IMR-90 (cell line): ENCODE measurements at regions not wholly inside any gene's neighbourhood (a gene's known extent, or its start where the extent isn't known, plus 50 kb on each side); places are given as distances from the start of the nearest gene placed in this dataset.

Experiments
- ATAC-seq: fragments of 200-7000 bp; cut with Tn5 transposase; 2 replicates; pipeline ENCODE4 v1.9.1; 2020; ENCODE audit warnings: low read depth, mild to moderate bottlenecking, moderate library complexity
- BruUV-seq: library from RNA; stranded (reverse); fragments of 400-500 nt; replicated peaks from 2 replicates; lab custom pipeline; 2021; lab: Mats Ljungman, UMichigan
- CTCF ChIA-PET: fragments of 300-600 bp; formaldehyde crosslinking; extraction: SDS; loops from one replicate; lab custom pipeline; 2021; ENCODE audit warnings: antibody characterized with exemption; lab: Yijun Ruan, JAX
- POLR2A ChIA-PET: fragments of 300-600 bp; sonication (Branson Sonifier 250); formaldehyde crosslinking; loops from one replicate; lab custom pipeline; 2022; ENCODE audit warnings: antibody characterized with exemption; ENCODE audit not compliant: unreplicated experiment; lab: Charles Lee
- DNase-seq: peaks from one replicate; pipeline ENCODE4 v3.0.0; 2013
- H2AFZ ChIP-seq: replicated peaks from 2 replicates; pipeline ENCODE3; 2013; ENCODE audit warnings: low read length, mild to moderate bottlenecking; ENCODE audit not compliant: poor library complexity
- H2AK5ac ChIP-seq: 2 replicates; pipeline ENCODE4 v1.6.1; 2013; ENCODE audit warnings: low read depth, low read length, inconsistent platforms
- H2AK9ac ChIP-seq: replicated peaks from 2 replicates; pipeline ENCODE3; 2013; ENCODE audit warnings: mild to moderate bottlenecking, low read depth, low read length, moderate library complexity; ENCODE audit not compliant: poor library complexity
- H2BK120ac ChIP-seq: 2 replicates; pipeline ENCODE4 v1.6.1; 2013; ENCODE audit warnings: low read depth, low read length, inconsistent platforms
- H2BK15ac ChIP-seq: 3 replicates; pipeline ENCODE4 v1.6.1; 2013; ENCODE audit warnings: low read depth, low read length, inconsistent platforms
- H2BK20ac ChIP-seq: 2 replicates; pipeline ENCODE4 v1.6.1; 2013; ENCODE audit warnings: low read depth, mild to moderate bottlenecking, inconsistent platforms, low read length, moderate library complexity
- H2BK5ac ChIP-seq: 2 replicates; pipeline ENCODE4 v1.6.1; 2013; ENCODE audit warnings: mild to moderate bottlenecking, low read depth, low read length, inconsistent platforms; ENCODE audit not compliant: poor library complexity, severe bottlenecking
- H3K14ac ChIP-seq: replicated peaks from 2 replicates; pipeline ENCODE4 v1.6.1; 2013; ENCODE audit warnings: low read depth, low read length, inconsistent platforms
- H3K18ac ChIP-seq: 2 replicates; pipeline ENCODE4 v1.6.1; 2013; ENCODE audit warnings: low read depth, low read length, control low read depth
- H3K23ac ChIP-seq: 2 replicates; pipeline ENCODE4 v1.6.1; 2013; ENCODE audit warnings: low read depth, low read length, inconsistent platforms
- H3K27ac ChIP-seq: 2 replicates; pipeline ENCODE4 v1.5.1; 2013; ENCODE audit warnings: mild to moderate bottlenecking, control low read depth, low read length; ENCODE audit not compliant: insufficient read depth
- H3K27me3 ChIP-seq: 2 replicates; pipeline ENCODE4 v1.6.1; 2013; ENCODE audit warnings: low read length; ENCODE audit not compliant: control insufficient read depth, insufficient read depth
- H3K36me3 ChIP-seq: 2 replicates; pipeline ENCODE4 v1.6.1; 2013; ENCODE audit warnings: low read length, mixed read lengths; ENCODE audit not compliant: control insufficient read depth, insufficient read depth
- H3K4ac ChIP-seq: 2 replicates; pipeline ENCODE4 v1.6.1; 2013; ENCODE audit warnings: low read depth, low read length, inconsistent platforms
- H3K4me1 ChIP-seq: 2 replicates; pipeline ENCODE4 v1.6.1; 2013; ENCODE audit warnings: low read length, mixed read lengths; ENCODE audit not compliant: control insufficient read depth, insufficient read depth
- H3K4me2 ChIP-seq: 2 replicates; pipeline ENCODE4 v1.6.1; 2013; ENCODE audit warnings: low read depth, mild to moderate bottlenecking, control low read depth, low read length, moderate library complexity
- H3K4me3 ChIP-seq: 2 replicates; pipeline ENCODE4 v1.5.1; 2013; ENCODE audit warnings: low read depth, mild to moderate bottlenecking, control low read depth, low read length, moderate library complexity; ENCODE audit not compliant: insufficient read depth
- H3K56ac ChIP-seq: 2 replicates; pipeline ENCODE4 v1.6.1; 2013; ENCODE audit warnings: low read length, inconsistent platforms; ENCODE audit not compliant: insufficient read depth; ENCODE audit errors: extremely low read depth
- H3K79me1 ChIP-seq, 2 experiments: 2 replicates each; pipeline ENCODE4 v1.6.1; 2013; ENCODE audit warnings: low read length in 2 of 2, inconsistent platforms in 1 of 2, low read depth in 1 of 2
- H3K9ac ChIP-seq: 2 replicates; pipeline ENCODE4 v1.6.1; 2013; ENCODE audit warnings: low read depth, low read length, control low read depth
- H3K9me1 ChIP-seq: 2 replicates; pipeline ENCODE4 v1.6.1; 2013; ENCODE audit warnings: low read length, inconsistent platforms; ENCODE audit not compliant: insufficient read depth
- H3K9me3 ChIP-seq: 2 replicates; pipeline ENCODE4 v1.6.1; 2013; ENCODE audit warnings: low read length; ENCODE audit not compliant: control insufficient read depth, insufficient read depth
- H4K20me1 ChIP-seq: 2 replicates; pipeline ENCODE4 v1.6.1; 2013; ENCODE audit warnings: low read length, inconsistent platforms; ENCODE audit not compliant: insufficient read depth
- H4K5ac ChIP-seq: 2 replicates; pipeline ENCODE4 v1.6.1; 2013; ENCODE audit warnings: mild to moderate bottlenecking, low read depth, low read length, control low read depth
- H4K8ac ChIP-seq, 2 experiments: 2 replicates each; pipeline ENCODE4 v1.6.1; 2013; ENCODE audit warnings: low read depth in 2 of 2, low read length in 2 of 2, control low read depth in 1 of 2, inconsistent platforms in 1 of 2
- H4K91ac ChIP-seq: 2 replicates; pipeline ENCODE4 v1.6.1; 2013; ENCODE audit warnings: low read depth, low read length, inconsistent platforms; ENCODE audit not compliant: insufficient read depth
- CHD1 ChIP-seq: IDR thresholded peaks from 2 replicates; pipeline ENCODE4 v1.6.1; 2012; ENCODE audit warnings: low read depth, low read length, improper control_type of control experiment
- ELK1 ChIP-seq: fragments of 150-350 bp; IDR thresholded peaks from 2 replicates; pipeline ENCODE4 v1.6.1; 2016; ENCODE audit warnings: low read depth, mild to moderate bottlenecking, low read length, moderate library complexity, borderline replicate concordance
- FOS ChIP-seq: fragments of 150-350 bp; IDR thresholded peaks from 2 replicates; pipeline ENCODE4 v1.6.1; 2016; ENCODE audit warnings: low read depth, low read length
- MAZ ChIP-seq: IDR thresholded peaks from 2 replicates; pipeline ENCODE4 v1.6.1; 2012; ENCODE audit warnings: low read depth, mild to moderate bottlenecking, low read length, improper control_type of control experiment, moderate library complexity, borderline replicate concordance
- NFE2L2 ChIP-seq: fragments of 150-350 bp; IDR thresholded peaks from 2 replicates; pipeline ENCODE4 v1.6.1; 2016; ENCODE audit warnings: low read depth, mild to moderate bottlenecking, low read length
- RCOR1 ChIP-seq: IDR thresholded peaks from 2 replicates; pipeline ENCODE4 v1.6.1; 2012; ENCODE audit warnings: mild to moderate bottlenecking, low read length, improper control_type of control experiment; ENCODE audit not compliant: insufficient replicate concordance
- WGBS, 2 experiments: methylation state at CpG; one replicate each; pipeline versions ENCODE4 v1.1.5 to v1.1.7; 2013; ENCODE audit warnings: missing lambda C conversion rate in 2 of 2; ENCODE audit not compliant: insufficient read length in 1 of 2; ENCODE audit errors: extremely low coverage in 2 of 2; 5-methylcytosine and 5-hydroxymethylcytosine counted together
- dilution Hi-C: fragments of 300-500 bp; cut with HindIII; formaldehyde crosslinking; loops from one replicate; pipeline ENCODE4 v1.14.3; 2018; ENCODE audit warnings: low sequenced_read_pairs; ENCODE audit not compliant: unreplicated experiment
- in situ Hi-C: fragments of 300-500 bp; cut with MboI; formaldehyde crosslinking; loops from 3 replicates; pipeline ENCODE4 v1.14.3; 2019; ENCODE audit warnings: low sequenced_read_pairs, inconsistent platforms, mixed read lengths
- intact Hi-C: fragments of 100-400 bp; cut with micrococcal nuclease; formaldehyde crosslinking; loops from 2 replicates; pipeline ENCODE4 v1.10.0; 2022

GRCh38 chr4:146098978-146099377 is 76.5 kb upstream of the LSM6 start:
- Histone ChIP-seq H2AK5ac (no peak overlapping the region), H3K18ac (no peak overlapping the region), H4K8ac (no peak overlapping the region), H3K4me1 (no peaks in the 10 kb centered on the region), H4K5ac (no peak overlapping the region), H4K20me1 (no peaks in the 10 kb centered on the region), H3K4ac (no peak overlapping the region), H3K4me3 (no peak overlapping the region), H3K27me3 (peaks cover 3% of the 10 kb centered on the region), H3K14ac (no peak overlapping the region), H3K9me3 (no peaks in the 10 kb centered on the region), H4K91ac (no peak overlapping the region), H2BK15ac (no peak overlapping the region), H3K9ac (no peak overlapping the region), H3K79me1 (no peaks in the 10 kb centered on the region), H3K27ac (no peak overlapping the region), H2BK20ac (no peak overlapping the region), H2BK5ac (no peak overlapping the region), H2BK120ac (no peak overlapping the region), H3K9me1 (no peaks in the 10 kb centered on the region), H2AFZ (no peak overlapping the region), H2AK9ac (no peak overlapping the region), H3K4me2 (no peak overlapping the region), H3K36me3 (no peaks in the 10 kb centered on the region), H3K56ac (no peak overlapping the region), H3K23ac (no peak overlapping the region)
- ATAC-seq: no peak
- no peak for DNase-seq
- ChIA-PET CTCF (no interaction called here), POLR2A (no interaction called here)
- TF ChIP-seq RCOR1 (no peak), ELK1 (no peak), NFE2L2 (no peak), FOS (no peak), CHD1 (no peak), MAZ (no peak)
- in situ Hi-C loops (no loop called here), dilution Hi-C loops (no loop called here), intact Hi-C loops (no loop called here)
- WGBS, 2 experiments: no CpG with 5 or more reads among the region's 2 CpGs
- no TSS peak for BruUV-seq
